Spleen (tissue), 11 donors: ENCODE measurements at regions not wholly inside any gene's neighbourhood (a gene's known extent, or its start where the extent isn't known, plus 50 kb on each side); places are given as distances from the start of the nearest gene placed in this dataset.

Source experiments
- DNase-seq: peaks from one replicate; pipeline ENCODE4 v3.0.0-alpha.2; 2020
- H3K27ac ChIP-seq, 8 donors: fragments of 200-600 bp; sonication (generic) in 7 of 8; 1 replicate in 4 of 8; 2 replicates in 4 of 8; pipeline versions ENCODE4 v1.5.0 to v1.8.0; 2016 to 2021; ENCODE audit warnings: inconsistent platforms in 4 of 8, mild to moderate bottlenecking in 4 of 8, moderate library complexity in 1 of 8
- H3K27me3 ChIP-seq, 7 donors: fragments of 200-600 bp; sonication (generic) in 6 of 7; replicated peaks in 1 of 7; 1 replicate in 4 of 7; 2 replicates in 3 of 7; pipeline versions ENCODE4 v1.5.0 to v1.8.0; 2016 to 2021; ENCODE audit warnings: inconsistent platforms in 3 of 7, mild to moderate bottlenecking in 1 of 7
- H3K36me3 ChIP-seq, 6 donors: fragments of 200-600 bp; sonication (generic) in 5 of 6; 1 replicate in 4 of 6; 2 replicates in 2 of 6; pipeline versions ENCODE4 v1.5.0 to v1.8.0; 2016 to 2021; ENCODE audit warnings: inconsistent platforms in 2 of 6
- H3K4me1 ChIP-seq, 6 donors: fragments of 200-600 bp; sonication (generic) in 5 of 6; 1 replicate in 3 of 6; 2 replicates in 3 of 6; pipeline versions ENCODE4 v1.5.0 to v1.8.0; 2016 to 2021; ENCODE audit warnings: inconsistent platforms in 3 of 6
- H3K4me3 ChIP-seq, 8 donors: fragments of 200-600 bp; sonication (generic) in 7 of 8; 1 replicate in 4 of 8; 2 replicates in 4 of 8; pipeline versions ENCODE4 v1.5.0 to v1.8.0; 2016 to 2021; ENCODE audit warnings: inconsistent platforms in 4 of 8, mild to moderate bottlenecking in 4 of 8, moderate library complexity in 2 of 8
- H3K9me3 ChIP-seq, 8 donors: fragments of 200-600 bp; sonication (generic) in 7 of 8; 1 replicate in 4 of 8; 2 replicates in 4 of 8; pipeline versions ENCODE4 v1.5.0 to v1.8.0; 2016 to 2021; ENCODE audit warnings: inconsistent platforms in 4 of 8
- CTCF ChIP-seq, 11 experiments: fragments of 200-600 bp in 7 of 11; fragments of 450-650 bp in 4 of 11; sonication (generic) in 4 of 11; IDR thresholded peaks in 8 of 11; conservative IDR thresholded peaks in 3 of 11; 1 replicate in 7 of 11; 2 replicates in 4 of 11; pipeline versions ENCODE4 v1.4.0 to v1.8.0; 2016 to 2021; ENCODE audit warnings: antibody characterized with exemption in 11 of 11, inconsistent platforms in 4 of 11, mild to moderate bottlenecking in 1 of 11
- POLR2A ChIP-seq, 3 donors: fragments of 450-650 bp; IDR thresholded peaks; one replicate each; pipeline ENCODE4 v1.5.1; 2017; ENCODE audit warnings: antibody characterized with exemption in 3 of 3, mild to moderate bottlenecking in 1 of 3
- POLR2AphosphoS5 ChIP-seq, 3 donors: sonication (generic); formaldehyde crosslinking; IDR thresholded peaks; one replicate each; pipeline ENCODE4 v1.5.1; 2017; ENCODE audit warnings: antibody characterized with exemption in 3 of 3
- WGBS, 5 donors: extraction: QIAGEN DNeasy Blood & Tissue Kit in 3 of 5; methylation state at CpG; one replicate each; pipeline versions ENCODE4 v1.1.5 to v1.1.7; 2013 to 2018; 5-methylcytosine and 5-hydroxymethylcytosine counted together
- intact Hi-C: fragments of 100-400 bp; cut with DNase I; formaldehyde crosslinking; loops from one replicate; pipeline ENCODE4 v1.15.0; 2023; ENCODE audit warnings: low total_unique reads
- donor health status: healthy with polysubstance abuse.
- donor health status: DM: no; HTN: no; CAD: no; lungs with moderate emphysema.
- donor health status: DM: no; HTN: no; CAD: no.
- donor health status: Bipolar disorder and iron deficiency.
- donor health status: healthy.
- donor health status: DM: no; HTN: no; CAD: no.
- donor health status: DM: yes; HTN: yes; CAD: no.

GRCh38 chr9:1917396-1917935, 97.7 kb upstream of the SMARCA2 start:
- H3K27me3 ChIP-seq: peaks cover 0 to 10% (median 0%) of the 10 kb centered on the region in 7 donors
- H3K4me1 ChIP-seq: no peaks in the 10 kb centered on the region
- no peak for DNase-seq
- no peak overlapping the region for H3K27ac ChIP-seq
- TF ChIP-seq POLR2A (IDR thresholded peaks at IDR 0.05): no peak
- TF ChIP-seq CTCF (IDR thresholded peaks at IDR 0.05 in 8 of 11, conservative IDR thresholded peaks at IDR 0.05 in 3 of 11): no peak
- no peak for TF ChIP-seq POLR2AphosphoS5 (IDR thresholded peaks at IDR 0.05)
- H3K4me3 ChIP-seq: no peak overlapping the region
- H3K36me3 ChIP-seq: no peaks in the 10 kb centered on the region
- H3K9me3 ChIP-seq: peaks cover 0 to 2% (median 0%) of the 10 kb centered on the region in 8 donors
- intact Hi-C loops: no loop called here
- WGBS, 5 donors: 57 to 70% (median 69%) methylated on average over 11 of the region's 11 CpGs

GRCh38 chr9:1918108-1918507, 97.0 kb upstream of the SMARCA2 start:
- DNase-seq: no peak
- Histone ChIP-seq H3K4me3 (no peak overlapping the region), H3K27me3 (peaks cover 0 to 10% (median 0%) of the 10 kb centered on the region in 7 donors), H3K27ac (no peak overlapping the region), H3K36me3 (no peaks in the 10 kb centered on the region), H3K9me3 (no peaks in the 10 kb centered on the region), H3K4me1 (no peaks in the 10 kb centered on the region)
- 66 to 80% (median 70%) methylated on average over 3 of the region's 3 CpGs for WGBS, 5 donors
- TF ChIP-seq POLR2A (IDR thresholded peaks at IDR 0.05): no peak
- no peak for TF ChIP-seq POLR2AphosphoS5 (IDR thresholded peaks at IDR 0.05)
- no peak for TF ChIP-seq CTCF (IDR thresholded peaks at IDR 0.05 in 8 of 11, conservative IDR thresholded peaks at IDR 0.05 in 3 of 11)
- intact Hi-C loops: no loop called here

- H3K27me3 ChIP-seq: peaks cover 0 to 10% (median 0%) of the 10 kb centered on the region in 7 donors
- H3K36me3 ChIP-seq: no peaks in the 10 kb centered on the region
- intact Hi-C loops: no loop called here
- H3K4me3 ChIP-seq: no peak overlapping the region
- H3K9me3 ChIP-seq: no peaks in the 10 kb centered on the region
- WGBS, 5 donors: 78 to 87% (median 85%) methylated on average over 5 of the region's 5 CpGs
- H3K27ac ChIP-seq: no peak overlapping the region
- DNase-seq: no peak
- TF ChIP-seq CTCF (IDR thresholded peaks at IDR 0.05 in 8 of 11, conservative IDR thresholded peaks at IDR 0.05 in 3 of 11) (no peak), POLR2AphosphoS5 (IDR thresholded peaks at IDR 0.05) (no peak), POLR2A (IDR thresholded peaks at IDR 0.05) (no peak)
- no peaks in the 10 kb centered on the region for H3K4me1 ChIP-seq
Observed at GRCh38 chr9:1918622-1919021, 96.5 kb upstream of the SMARCA2 start.

GRCh38 chr9:1919229-1919628, 95.9 kb upstream of the SMARCA2 start:
- Histone ChIP-seq H3K4me3 (no peak overlapping the region), H3K36me3 (no peaks in the 10 kb centered on the region), H3K4me1 (no peaks in the 10 kb centered on the region), H3K27me3 (peaks cover 0 to 10% (median 0%) of the 10 kb centered on the region in 7 donors), H3K9me3 (no peaks in the 10 kb centered on the region), H3K27ac (no peak overlapping the region)
- intact Hi-C loops: no loop called here
- WGBS, 5 donors: 86 to 94% (median 87%) methylated on average over 4 of the region's 4 CpGs
- TF ChIP-seq CTCF (IDR thresholded peaks at IDR 0.05 in 8 of 11, conservative IDR thresholded peaks at IDR 0.05 in 3 of 11) (no peak), POLR2A (IDR thresholded peaks at IDR 0.05) (no peak), POLR2AphosphoS5 (IDR thresholded peaks at IDR 0.05) (no peak)
- no peak for DNase-seq
